ENCODE measurements at regions not wholly inside any gene's neighbourhood (a gene's known extent, or its start where the extent isn't known, plus 50 kb on each side); places are given as distances from the start of the nearest gene placed in this dataset.
"Not testable (repeated sequence)": the region's sequence is repeated elsewhere in the genome, so short reads cannot be mapped to it uniquely, and the experiment has no call there.

- no peak for DNase-seq
Observed at GRCh38 chr17:5870231-5870953, 199.8 kb upstream of the WSCD1 start.

- DNase-seq, result no peak
Observed at GRCh38 chr17:5871666-5872065, 198.5 kb upstream of the WSCD1 start.

GRCh38 chr17:5872831-5873230 lies 197.3 kb upstream of the WSCD1 start:
- no peak for DNase-seq

GRCh38 chr17:5873781-5874180 lies 196.4 kb upstream of the WSCD1 start:
- DNase-seq, result no peak

- DNase-seq, result no peak
Observed at GRCh38 chr17:5874486-5874885, 195.7 kb upstream of the WSCD1 start.

GRCh38 chr17:5877366-5877765 lies 192.8 kb upstream of the WSCD1 start:
- no peak for DNase-seq

- no peak for DNase-seq
Observed at GRCh38 chr17:5877948-5878347, 192.2 kb upstream of the WSCD1 start.

GRCh38 chr17:5881849-5882248 lies 188.3 kb upstream of the WSCD1 start:
- DNase-seq, result no peak

GRCh38 chr17:5883775-5884665 lies 186.2 kb upstream of the WSCD1 start:
- DNase-seq, result no peak

GRCh38 chr17:5885336-5885735 lies 184.8 kb upstream of the WSCD1 start:
- DNase-seq, result no peak

- DNase-seq, result no peak
Observed at GRCh38 chr17:5888811-5889210, 181.4 kb upstream of the WSCD1 start.

GRCh38 chr17:5892921-5893675 lies 177.1 kb upstream of the WSCD1 start:
- no peak for DNase-seq

GRCh38 chr17:5893741-5894140 lies 176.4 kb upstream of the WSCD1 start:
- no peak for DNase-seq

- no peak for DNase-seq
Observed at GRCh38 chr17:5895276-5895675, 174.9 kb upstream of the WSCD1 start.

GRCh38 chr17:5896215-5896614 lies 174.0 kb upstream of the WSCD1 start:
- DNase-seq, result no peak

- no peak for DNase-seq
Observed at GRCh38 chr17:5897275-5897911, 172.8 kb upstream of the WSCD1 start.

- not testable (repeated sequence) for DNase-seq
Observed at GRCh38 chr17:5897981-5898380, 172.2 kb upstream of the WSCD1 start.

- no peak for DNase-seq
Observed at GRCh38 chr17:5898406-5898805, 171.8 kb upstream of the WSCD1 start.

GRCh38 chr17:5899496-5900195 lies 170.5 kb upstream of the WSCD1 start:
- no peak for DNase-seq

GRCh38 chr17:5901731-5902130 lies 168.4 kb upstream of the WSCD1 start:
- DNase-seq, result no peak

- DNase-seq, result no peak
Observed at GRCh38 chr17:5902181-5903140, 167.7 kb upstream of the WSCD1 start.

Measured in stimulated activated CD4-positive, alpha-beta T cell treated with anti-CD3 and anti-CD28 coated beads, Interleukin-4, amount 100 ng/mL, for 24 hours (primary cell).